SH-SY5Y (cell line): ENCODE measurements at regions not wholly inside any gene's neighbourhood (a gene's known extent, or its start where the extent isn't known, plus 50 kb on each side); places are given as distances from the start of the nearest gene placed in this dataset.
A peak's percentile ranks its signal among the peaks of the same experiment; 100 is the strongest.

Experiments
- GATA2 ChIP-seq: IDR thresholded peaks from 2 replicates; pipeline ENCODE4 v1.6.1; 2011; ENCODE audit warnings: mild to moderate bottlenecking, low read depth, low read length
- GATA3 ChIP-seq: IDR thresholded peaks from 2 replicates; pipeline ENCODE4 v1.6.1; 2011; ENCODE audit warnings: low read depth, mild to moderate bottlenecking, low read length, moderate library complexity

- TF ChIP-seq GATA2: no peak
- no peak for TF ChIP-seq GATA3
Measured at GRCh38 chr10:32217216-32217615, 129.7 kb downstream of the EPC1 start.

DNA sequence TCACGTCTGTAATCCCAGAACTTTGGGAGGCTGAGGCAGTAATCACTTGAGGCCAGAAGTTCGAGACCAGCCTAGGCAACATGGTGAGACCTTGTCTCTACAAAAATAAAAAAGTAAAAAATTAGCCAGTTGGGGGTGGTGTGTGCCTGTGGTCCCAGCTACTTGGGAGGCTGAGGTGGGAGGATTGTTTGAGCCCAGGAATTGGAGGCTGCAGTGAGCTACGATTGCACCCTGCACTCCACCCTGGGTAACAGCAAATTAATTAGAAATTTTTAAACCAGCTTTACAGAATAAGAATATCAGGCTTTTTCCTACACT, 136.0 kb downstream of the EPC1 start:
- TF ChIP-seq GATA2 (no peak), GATA3 (no peak)

DNA sequence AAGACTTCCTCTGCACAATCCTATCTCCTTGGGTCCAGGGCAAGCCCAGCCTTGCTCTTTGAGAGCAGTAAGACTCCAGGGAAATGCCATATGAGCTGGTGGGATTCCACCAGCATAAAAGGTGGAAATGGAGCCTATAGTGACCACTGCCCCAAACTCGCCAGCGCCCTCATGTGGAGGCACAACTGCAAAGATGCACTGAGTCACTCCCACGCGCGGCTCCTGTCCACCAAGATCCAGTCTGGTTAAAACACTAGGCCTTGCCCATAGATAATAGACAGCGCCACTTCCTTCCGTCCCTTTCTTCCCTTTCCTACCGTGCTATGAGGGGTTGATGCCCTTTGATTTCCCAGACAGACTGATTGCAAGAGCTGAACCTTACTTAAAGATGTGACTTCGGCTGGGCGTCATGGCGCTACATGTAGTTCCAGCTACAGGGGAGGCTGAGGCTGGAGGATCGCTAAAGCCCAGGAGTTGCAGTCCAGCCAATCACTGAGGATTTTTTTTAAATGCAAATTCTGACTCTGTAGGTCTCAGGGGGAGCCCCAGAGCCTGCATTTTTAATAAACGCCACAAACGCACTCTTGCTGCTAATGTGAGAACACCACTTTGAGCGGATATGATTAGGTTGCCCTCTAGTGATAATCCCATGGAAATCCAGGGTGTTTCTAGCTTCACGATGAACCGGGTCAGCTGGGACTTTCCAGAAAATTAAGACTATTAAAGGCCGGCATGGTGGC, 136.5 kb downstream of the EPC1 start:
- TF ChIP-seq GATA3: no peak
- no peak for TF ChIP-seq GATA2

GRCh38 chr10:32207544-32207943, 139.4 kb downstream of the EPC1 start:
- TF ChIP-seq GATA3: no peak
- TF ChIP-seq GATA2: no peak

- TF ChIP-seq GATA3: no peak
- TF ChIP-seq GATA2: no peak
Measured at GRCh38 chr10:32205670-32206069, 141.3 kb downstream of the EPC1 start.

GRCh38 chr10:32204606-32205005, 142.4 kb downstream of the EPC1 start:
- TF ChIP-seq GATA3: no peak
- TF ChIP-seq GATA2: no peak

DNA sequence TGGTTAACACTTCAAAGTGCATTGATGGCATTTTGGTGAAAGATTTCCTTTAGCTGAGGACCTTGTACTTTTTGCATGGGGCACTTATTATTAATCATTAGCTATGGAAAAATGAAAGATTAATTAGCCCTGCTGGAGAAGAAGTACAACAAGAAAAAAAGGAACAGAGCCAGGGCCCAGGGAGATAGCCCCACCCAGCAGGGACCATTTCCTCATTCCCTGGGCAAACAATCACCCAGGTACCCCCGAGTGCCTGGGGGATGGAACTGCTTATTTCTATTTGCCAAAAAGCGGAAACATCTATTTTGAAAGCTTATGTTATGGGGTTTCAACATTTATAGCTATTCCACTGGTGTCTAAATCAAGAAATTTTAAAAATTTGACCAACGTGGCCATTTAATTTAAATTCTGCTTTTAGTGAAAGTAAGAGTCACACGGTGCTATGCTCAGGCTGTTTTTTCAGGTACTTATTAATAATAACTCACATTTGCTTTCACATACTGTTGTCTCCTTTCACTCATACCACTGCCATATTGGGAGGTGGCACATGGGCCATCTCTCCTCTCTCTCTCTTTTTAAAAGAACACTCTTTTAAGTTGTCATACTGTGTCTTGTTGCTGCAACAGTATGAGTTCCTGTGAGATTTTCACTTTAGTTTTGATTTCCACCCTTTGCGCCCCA, 143.6 kb upstream of the KIF5B start:
- TF ChIP-seq GATA3: no peak

DNA sequence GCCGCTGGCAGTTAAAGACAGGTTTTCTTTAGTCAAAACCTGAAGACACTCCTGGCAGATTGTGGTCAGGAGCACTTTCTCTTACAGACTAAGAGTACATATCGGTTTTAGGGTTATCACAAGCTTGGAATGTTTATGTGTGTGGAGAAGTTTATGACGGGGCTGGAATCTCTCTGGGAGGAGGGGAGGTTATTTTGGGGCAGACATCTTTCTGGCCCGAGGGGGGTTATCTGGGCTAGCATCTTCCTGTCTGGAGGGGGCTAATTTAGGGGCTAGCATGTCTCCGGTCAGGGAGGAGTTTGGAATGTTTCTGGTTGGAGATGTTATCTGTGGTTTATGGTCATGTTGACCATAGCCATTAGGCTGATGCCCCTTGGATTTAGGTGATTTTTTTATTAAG, 141.2 kb upstream of the KIF5B start:
- TF ChIP-seq GATA2 (0 out of 2 replicates have a peak, but pooled peaks have one; percentile 10), GATA3 (no peak)

- TF ChIP-seq GATA2: no peak
Measured at GRCh38 chr10:32190890-32191491, 134.8 kb upstream of the KIF5B start.

DNA sequence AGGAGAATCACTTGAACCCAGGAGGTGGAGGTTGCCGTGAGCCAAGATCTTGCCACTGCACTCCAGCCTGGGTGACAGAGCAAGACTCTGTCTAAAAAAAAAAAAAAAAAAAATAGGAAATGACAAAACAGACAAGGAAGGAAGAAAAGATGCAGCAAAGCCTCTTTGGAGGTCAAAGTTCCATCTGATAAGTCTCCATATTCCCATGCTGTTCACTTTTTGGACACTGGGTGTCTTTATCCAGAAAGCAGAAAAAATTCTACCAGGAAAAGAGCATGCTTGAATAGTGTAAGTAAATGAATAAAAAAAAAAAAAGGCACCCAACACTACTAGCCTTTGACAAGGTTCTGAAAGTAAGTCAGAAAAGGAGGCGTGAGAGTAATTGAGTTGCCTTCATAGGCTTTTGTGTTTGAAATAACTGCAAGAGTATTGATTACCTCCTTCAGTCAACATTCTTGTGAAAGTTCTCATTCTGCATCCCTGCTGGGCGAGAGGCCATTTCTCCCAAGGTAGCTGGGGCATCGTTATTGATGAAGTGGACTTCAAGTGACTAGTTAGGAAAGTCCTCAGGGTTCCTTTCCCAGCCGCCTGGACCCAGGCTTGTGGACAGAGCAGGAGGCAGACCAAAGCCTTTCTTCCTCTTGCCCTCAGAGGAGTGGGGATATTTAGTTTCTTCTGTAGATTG, 133.3 kb upstream of the KIF5B start:
- TF ChIP-seq GATA3: no peak
- TF ChIP-seq GATA2: no peak

DNA sequence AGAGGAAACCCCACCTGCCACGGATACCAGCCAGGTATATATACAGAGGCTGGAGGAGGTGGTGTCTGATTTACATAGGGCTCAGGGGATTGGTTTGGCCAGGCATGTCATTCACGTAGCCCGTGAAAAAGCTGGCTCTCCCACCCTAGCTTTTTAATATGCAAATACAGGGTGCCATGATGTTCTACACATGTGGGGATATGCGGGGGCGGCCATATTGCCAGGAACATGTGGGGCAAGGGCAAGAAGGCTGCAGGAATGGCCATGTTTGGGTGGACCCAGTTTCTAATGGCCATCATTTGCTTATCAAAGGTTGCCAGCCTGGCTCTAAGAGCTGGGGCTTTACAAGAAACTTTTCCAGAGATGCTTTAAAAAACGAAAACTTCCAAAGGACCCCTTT, 131.5 kb upstream of the KIF5B start:
- TF ChIP-seq GATA3: no peak
- TF ChIP-seq GATA2: no peak

- TF ChIP-seq GATA2 (no peak), GATA3 (no peak)
Measured at GRCh38 chr10:32182476-32182875, 126.3 kb upstream of the KIF5B start.

GRCh38 chr10:32180390-32181280, 124.4 kb upstream of the KIF5B start:
- TF ChIP-seq GATA3: no peak
- TF ChIP-seq GATA2: no peak

- TF ChIP-seq GATA3: no peak
- TF ChIP-seq GATA2: no peak
Measured at GRCh38 chr10:32179836-32180235, 123.6 kb upstream of the KIF5B start.
